ENCODE measurements at regions not wholly inside any gene's neighbourhood (a gene's known extent, or its start where the extent isn't known, plus 50 kb on each side); places are given as distances from the start of the nearest gene placed in this dataset.

DNA sequence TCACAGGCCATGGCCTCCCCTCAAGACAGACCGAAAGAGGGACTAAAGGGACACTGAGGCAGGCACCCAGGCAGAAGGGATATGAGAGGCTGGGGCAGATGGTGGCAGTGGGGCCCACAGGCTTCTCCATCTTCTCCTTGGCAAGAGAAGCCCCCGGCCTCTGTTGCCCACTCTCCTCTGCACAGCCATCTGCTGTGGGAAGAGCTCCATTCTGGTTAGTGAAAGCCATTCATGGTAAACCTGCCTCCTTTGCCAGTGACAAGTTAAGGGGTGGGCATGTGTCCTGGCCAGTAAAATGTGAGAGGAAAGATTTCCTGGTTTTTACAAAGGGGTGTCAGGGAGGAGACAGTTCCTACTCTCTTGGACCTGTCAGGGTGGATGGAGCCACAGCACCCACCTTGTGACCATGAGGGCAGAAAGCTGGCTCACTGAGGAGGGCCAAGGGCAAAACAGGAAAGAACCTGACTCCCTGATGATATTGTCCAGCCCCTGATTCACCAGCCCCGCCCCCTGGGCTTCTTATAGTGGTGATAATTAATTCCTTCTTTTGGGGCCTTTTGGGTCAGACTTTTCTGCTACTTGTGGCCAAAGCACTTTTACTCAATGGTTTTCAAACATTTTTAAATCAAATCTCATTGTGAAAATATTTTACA, 130.4 kb upstream of the SMAD3 start:
- no peak for TF ChIP-seq SUZ12 (IDR thresholded peaks at IDR 0.05)
- TF ChIP-seq SP1 (IDR thresholded peaks at IDR 0.05): no peak
- TF ChIP-seq BHLHE40 (IDR thresholded peaks at IDR 0.05; ENCODE audit: borderline replicate concordance): no peak
- TF ChIP-seq FOXM1 (IDR thresholded peaks at IDR 0.05; ENCODE audit: borderline replicate concordance): no peak
- no peak for TF ChIP-seq FOXA1 (IDR thresholded peaks at IDR 0.05)
- no peak for TF ChIP-seq ELF4 (IDR thresholded peaks at IDR 0.05)
- TF ChIP-seq NFRKB (IDR thresholded peaks at IDR 0.05): no peak
- TF ChIP-seq PKNOX1 (IDR thresholded peaks at IDR 0.05): no peak
